ENCODE measurements at regions not wholly inside any gene's neighbourhood (a gene's known extent, or its start where the extent isn't known, plus 50 kb on each side); places are given as distances from the start of the nearest gene placed in this dataset.

GRCh38 chr5:174609116-174609515 lies 115.3 kb upstream of the MSX2 start:
- H3K9me3 Mint-ChIP-seq = peaks cover 6 to 11% of the 10 kb centered on the region in 2 donors
- no peaks in the 10 kb centered on the region for H3K36me3 Mint-ChIP-seq (ENCODE audit: insufficient read depth)
- no peak overlapping the region for H3K4me3 Mint-ChIP-seq
- no peak overlapping the region for H3K27ac Mint-ChIP-seq
- ATAC-seq (replicated peaks) (no peak), DNase-seq (no peak)
- H3K27me3 Mint-ChIP-seq = no peaks in the 10 kb centered on the region
- H3K4me1 Mint-ChIP-seq (ENCODE audit: low read depth in 2 of 2) = no peaks in the 10 kb centered on the region

GRCh38 chr5:174610968-174611367 lies 113.4 kb upstream of the MSX2 start:
- Mint-ChIP-seq H3K36me3 (ENCODE audit: insufficient read depth) (no peaks in the 10 kb centered on the region), H3K4me1 (ENCODE audit: low read depth in 2 of 2) (no peaks in the 10 kb centered on the region), H3K27ac (no peak overlapping the region), H3K9me3 (peaks cover 7 to 11% of the 10 kb centered on the region in 2 donors), H3K27me3 (no peaks in the 10 kb centered on the region), H3K4me3 (no peak overlapping the region)
- ATAC-seq (replicated peaks) (no peak), DNase-seq (no peak)

- no peak for DNase-seq
- H3K27ac Mint-ChIP-seq = no peak overlapping the region
- no peaks in the 10 kb centered on the region for H3K27me3 Mint-ChIP-seq
- H3K4me1 Mint-ChIP-seq (ENCODE audit: low read depth in 2 of 2) = no peaks in the 10 kb centered on the region
- H3K36me3 Mint-ChIP-seq (ENCODE audit: insufficient read depth) = no peaks in the 10 kb centered on the region
- H3K9me3 Mint-ChIP-seq = peaks cover 0 to 5% of the 10 kb centered on the region in 2 donors
- no peak for ATAC-seq (replicated peaks)
- no peak overlapping the region for H3K4me3 Mint-ChIP-seq
Measured at GRCh38 chr5:174612686-174613085, 111.7 kb upstream of the MSX2 start.

GRCh38 chr5:174614500-174615135 lies 109.8 kb upstream of the MSX2 start:
- H3K4me1 Mint-ChIP-seq (ENCODE audit: low read depth in 2 of 2) = no peaks in the 10 kb centered on the region
- no peak for DNase-seq
- H3K4me3 Mint-ChIP-seq = no peak overlapping the region
- H3K27me3 Mint-ChIP-seq = peaks cover 0 to 8% of the 10 kb centered on the region in 2 donors
- no peaks in the 10 kb centered on the region for H3K36me3 Mint-ChIP-seq (ENCODE audit: insufficient read depth)
- peaks cover 0 to 5% of the 10 kb centered on the region in 2 donors for H3K9me3 Mint-ChIP-seq
- no peak overlapping the region for H3K27ac Mint-ChIP-seq
- no peak for ATAC-seq (replicated peaks)

DNA sequence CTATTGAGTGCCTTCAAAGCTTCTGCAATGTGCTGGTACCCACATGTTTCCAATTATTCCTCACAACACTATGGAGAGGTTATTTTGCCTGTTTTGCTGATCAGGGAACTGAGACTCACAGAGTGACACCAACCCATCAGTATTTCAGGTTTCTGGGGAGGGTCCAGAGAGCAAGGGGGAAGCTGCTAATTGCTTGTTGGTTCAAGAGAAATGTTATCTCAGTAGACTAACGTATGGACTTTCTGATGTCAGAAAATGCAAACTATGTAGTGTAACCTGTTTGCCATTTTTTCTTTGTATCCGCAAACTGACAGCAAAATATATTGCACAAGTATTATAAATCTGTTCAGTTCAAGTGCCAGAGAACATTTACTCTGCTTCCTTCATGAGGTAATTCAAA lies 108.3 kb upstream of the MSX2 start:
- H3K9me3 Mint-ChIP-seq = peaks cover 5 to 8% of the 10 kb centered on the region in 2 donors
- ATAC-seq (replicated peaks) (no peak), DNase-seq (no peak)
- no peaks in the 10 kb centered on the region for H3K36me3 Mint-ChIP-seq (ENCODE audit: insufficient read depth)
- no peaks in the 10 kb centered on the region for H3K4me1 Mint-ChIP-seq (ENCODE audit: low read depth in 2 of 2)
- no peak overlapping the region for H3K27ac Mint-ChIP-seq
- H3K4me3 Mint-ChIP-seq = no peak overlapping the region
- peaks cover 0 to 21% of the 10 kb centered on the region in 2 donors for H3K27me3 Mint-ChIP-seq

- Mint-ChIP-seq H3K27ac (no peak overlapping the region), H3K9me3 (peaks cover 6 to 8% of the 10 kb centered on the region in 2 donors), H3K4me3 (no peak overlapping the region), H3K27me3 (peaks cover 0 to 21% of the 10 kb centered on the region in 2 donors), H3K4me1 (ENCODE audit: low read depth in 2 of 2) (no peaks in the 10 kb centered on the region), H3K36me3 (ENCODE audit: insufficient read depth) (no peaks in the 10 kb centered on the region)
- DNase-seq (no peak), ATAC-seq (replicated peaks) (no peak)
Measured at GRCh38 chr5:174617285-174617684, 107.1 kb upstream of the MSX2 start.

DNA sequence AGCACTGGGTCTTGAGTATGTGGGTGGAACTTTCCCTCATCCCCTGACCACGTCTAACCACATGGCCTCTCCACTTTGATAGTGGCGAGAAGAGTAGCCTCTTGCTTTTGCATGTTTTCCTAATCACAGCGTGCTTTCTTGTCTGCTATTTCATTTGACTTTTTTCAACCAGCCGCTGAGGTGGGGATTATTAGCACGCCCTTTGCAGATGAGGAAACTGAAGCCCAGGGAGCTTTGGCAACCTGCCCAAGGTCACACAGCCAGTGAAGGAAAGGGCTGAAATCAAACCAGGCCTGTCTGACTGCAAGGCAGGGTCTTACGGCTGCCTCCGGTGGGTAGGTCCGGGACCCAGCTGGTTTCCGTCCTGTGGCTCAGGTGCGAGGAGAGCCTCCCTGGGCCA lies 106.5 kb upstream of the MSX2 start:
- DNase-seq (no peak), ATAC-seq (replicated peaks) (no peak)
- Mint-ChIP-seq H3K27ac (no peak overlapping the region), H3K4me1 (ENCODE audit: low read depth in 2 of 2) (no peaks in the 10 kb centered on the region), H3K9me3 (peaks cover 7 to 8% of the 10 kb centered on the region in 2 donors), H3K4me3 (no peak overlapping the region), H3K27me3 (peaks cover 0 to 21% of the 10 kb centered on the region in 2 donors), H3K36me3 (ENCODE audit: insufficient read depth) (no peaks in the 10 kb centered on the region)

GRCh38 chr5:174618589-174618988 lies 105.8 kb upstream of the MSX2 start:
- H3K36me3 Mint-ChIP-seq (ENCODE audit: insufficient read depth) = no peaks in the 10 kb centered on the region
- no peak overlapping the region for H3K27ac Mint-ChIP-seq
- ATAC-seq (replicated peaks) = no peak
- H3K9me3 Mint-ChIP-seq = peaks cover 5 to 8% of the 10 kb centered on the region in 2 donors
- H3K4me3 Mint-ChIP-seq = no peak overlapping the region
- no peaks in the 10 kb centered on the region for H3K4me1 Mint-ChIP-seq (ENCODE audit: low read depth in 2 of 2)
- no peak for DNase-seq
- H3K27me3 Mint-ChIP-seq = peaks cover 0 to 21% of the 10 kb centered on the region in 2 donors

DNA sequence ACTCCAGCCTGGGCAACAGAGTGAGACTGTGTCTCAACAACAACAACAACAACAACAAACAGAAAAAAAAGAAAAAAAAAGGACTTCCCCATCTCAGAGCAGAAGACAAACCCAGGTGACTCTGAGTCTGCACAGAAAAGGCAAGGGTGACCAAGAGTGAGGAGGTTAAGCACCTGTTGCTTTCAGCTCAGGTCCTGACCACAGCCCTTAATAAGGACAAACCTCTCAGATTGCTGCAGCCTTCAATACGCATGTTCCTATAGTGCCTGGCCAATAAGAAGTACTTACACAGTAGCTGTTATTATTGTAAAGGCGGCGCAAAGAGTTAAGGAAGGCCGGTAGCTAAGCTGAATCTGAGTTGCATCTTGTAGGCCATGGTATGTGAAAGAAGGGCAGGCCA lies 102.3 kb upstream of the MSX2 start:
- H3K27ac Mint-ChIP-seq = no peak overlapping the region
- H3K9me3 Mint-ChIP-seq = peaks cover 6 to 8% of the 10 kb centered on the region in 2 donors
- no peaks in the 10 kb centered on the region for H3K36me3 Mint-ChIP-seq (ENCODE audit: insufficient read depth)
- ATAC-seq (replicated peaks) = no peak
- H3K4me3 Mint-ChIP-seq = no peak overlapping the region
- no peak for DNase-seq
- H3K4me1 Mint-ChIP-seq (ENCODE audit: low read depth in 2 of 2) = no peaks in the 10 kb centered on the region
- H3K27me3 Mint-ChIP-seq = peaks cover 0 to 21% of the 10 kb centered on the region in 2 donors

GRCh38 chr5:174623018-174623417 lies 101.4 kb upstream of the MSX2 start:
- Mint-ChIP-seq H3K4me3 (no peak overlapping the region), H3K27me3 (peaks cover 0 to 21% of the 10 kb centered on the region in 2 donors), H3K9me3 (peaks cover 8 to 10% of the 10 kb centered on the region in 2 donors), H3K36me3 (ENCODE audit: insufficient read depth) (no peaks in the 10 kb centered on the region), H3K27ac (no peak overlapping the region), H3K4me1 (ENCODE audit: low read depth in 2 of 2) (no peaks in the 10 kb centered on the region)
- ATAC-seq (replicated peaks) = no peak
- no peak for DNase-seq

GRCh38 chr5:174623433-174624019 lies 100.9 kb upstream of the MSX2 start:
- Mint-ChIP-seq H3K9me3 (peaks cover 8 to 10% of the 10 kb centered on the region in 2 donors), H3K4me3 (no peak overlapping the region)

GRCh38 chr5:174624733-174625522 lies 99.5 kb upstream of the MSX2 start:
- DNase-seq (no peak), ATAC-seq (replicated peaks) (no peak)
- Mint-ChIP-seq H3K4me1 (ENCODE audit: low read depth in 2 of 2) (no peaks in the 10 kb centered on the region), H3K27ac (no peak overlapping the region), H3K27me3 (peaks cover 0 to 10% of the 10 kb centered on the region in 2 donors), H3K4me3 (no peak overlapping the region), H3K9me3 (peaks cover 12 to 18% of the 10 kb centered on the region in 2 donors), H3K36me3 (ENCODE audit: insufficient read depth) (no peaks in the 10 kb centered on the region)

More at GRCh38 chr5:174623433-174624019, 100.9 kb upstream of the MSX2 start:
- no peaks in the 10 kb centered on the region for H3K4me1 Mint-ChIP-seq (ENCODE audit: low read depth in 2 of 2)
- no peaks in the 10 kb centered on the region for H3K36me3 Mint-ChIP-seq (ENCODE audit: insufficient read depth)
- no peak for DNase-seq
- H3K27me3 Mint-ChIP-seq = peaks cover 0 to 21% of the 10 kb centered on the region in 2 donors
- no peak overlapping the region for H3K27ac Mint-ChIP-seq
- ATAC-seq (replicated peaks) = no peak

DNA sequence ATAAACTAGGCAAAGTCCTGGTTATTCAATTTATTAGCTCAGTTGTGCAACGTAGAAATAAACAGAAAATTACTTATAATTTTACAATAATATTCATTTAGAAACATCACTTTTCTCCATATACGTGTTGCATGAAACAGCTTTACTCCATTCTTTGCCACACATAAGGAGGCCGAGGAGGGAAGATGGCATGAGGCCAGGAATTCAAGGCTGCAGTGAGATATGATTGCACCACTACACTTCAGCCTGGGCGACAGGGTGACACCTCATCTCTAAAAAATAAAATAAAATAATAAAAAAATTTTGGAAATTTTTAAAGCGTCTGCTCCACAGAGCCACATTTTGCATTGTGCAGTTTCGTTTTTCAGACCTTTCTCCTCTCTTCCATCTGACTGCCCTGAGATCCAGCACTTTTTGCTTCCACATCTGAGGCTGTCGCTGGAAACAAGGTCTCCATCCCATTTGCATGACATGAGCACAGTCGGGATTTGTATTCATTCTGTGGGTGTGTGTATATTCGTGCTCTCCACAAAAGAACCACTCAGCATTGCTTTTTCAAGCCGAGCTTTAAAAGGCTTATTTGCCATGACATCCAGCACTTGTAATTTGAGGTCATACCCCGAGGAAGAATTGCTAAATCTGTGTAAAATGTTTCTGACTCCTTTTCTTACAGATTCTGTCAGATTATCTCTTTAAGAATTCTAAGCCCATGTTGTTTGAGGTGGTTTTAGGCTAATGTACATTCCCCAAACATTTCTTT lies 98.6 kb upstream of the MSX2 start:
- no peak for ATAC-seq (replicated peaks)
- no peak overlapping the region for H3K4me3 Mint-ChIP-seq
- no peak overlapping the region for H3K27ac Mint-ChIP-seq
- peaks cover 11 to 12% of the 10 kb centered on the region in 2 donors for H3K9me3 Mint-ChIP-seq
- peaks cover 0 to 2% of the 10 kb centered on the region in 2 donors for H3K27me3 Mint-ChIP-seq
- no peaks in the 10 kb centered on the region for H3K4me1 Mint-ChIP-seq (ENCODE audit: low read depth in 2 of 2)
- no peak for DNase-seq
- H3K36me3 Mint-ChIP-seq (ENCODE audit: insufficient read depth) = no peaks in the 10 kb centered on the region
